ENCODE measurements at regions not wholly inside any gene's neighbourhood (a gene's known extent, or its start where the extent isn't known, plus 50 kb on each side); places are given as distances from the start of the nearest gene placed in this dataset.
"Not testable (repeated sequence)": the region's sequence is repeated elsewhere in the genome, so short reads cannot be mapped to it uniquely, and the experiment has no call there.

DNA sequence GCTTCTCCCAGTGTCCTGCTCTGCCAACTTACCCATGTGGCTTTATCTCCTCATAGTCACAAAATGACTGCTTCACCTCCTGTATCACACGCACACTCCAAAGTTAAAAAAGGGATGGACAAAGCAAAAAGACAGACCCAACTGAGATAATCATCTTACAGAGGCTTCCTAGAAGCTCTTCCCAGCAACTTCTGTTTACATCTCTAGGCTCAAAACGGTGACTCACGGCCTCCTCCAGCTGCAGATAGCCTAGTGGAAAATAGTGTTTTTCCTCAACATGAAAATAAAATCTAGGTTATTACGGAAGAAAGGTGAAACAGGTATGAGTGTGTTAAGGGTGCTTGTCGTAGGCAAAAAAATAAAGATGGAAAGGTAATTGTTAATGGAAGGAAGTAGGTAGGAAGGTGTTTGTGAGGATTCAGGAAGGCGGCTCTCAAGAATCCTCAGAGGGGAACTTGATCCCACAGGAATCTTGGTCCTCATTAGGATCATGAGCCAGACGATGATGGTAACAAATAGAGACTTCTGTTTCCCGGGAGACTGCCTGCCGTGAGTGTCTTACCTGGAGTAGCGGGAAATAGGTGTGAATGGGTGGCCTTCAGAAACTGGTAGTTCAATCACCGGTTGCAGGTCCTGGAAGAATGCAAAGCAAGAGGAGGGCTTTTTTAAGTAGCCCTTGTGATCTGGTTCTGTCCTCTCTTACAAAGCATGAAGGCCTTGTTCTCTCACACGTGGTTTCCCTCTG lies 487.5 kb upstream of the TMEM132C start:
- no peak for DNase-seq (ENCODE audit: low read depth in 1 of 2, low spot score in 1 of 2)

DNA sequence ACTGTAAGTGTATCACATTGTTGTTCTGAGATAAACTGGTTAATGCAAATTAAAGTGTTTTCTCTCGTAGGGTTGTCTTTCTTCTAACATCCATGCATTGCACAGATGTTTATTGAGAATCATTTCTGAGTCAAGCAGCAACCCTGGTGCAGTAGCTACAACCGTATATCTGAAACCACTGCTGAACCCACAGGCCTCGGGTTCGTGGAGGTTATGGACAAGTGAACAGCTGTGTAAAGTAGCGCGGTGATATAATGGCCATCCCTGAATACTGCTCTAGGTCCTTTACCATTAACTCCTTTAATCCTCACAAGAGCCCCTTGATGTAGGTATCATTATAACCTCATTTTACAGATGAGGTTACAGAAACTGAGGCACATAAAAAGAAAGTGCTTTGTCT lies 486.1 kb upstream of the TMEM132C start:
- DNase-seq (ENCODE audit: low read depth in 1 of 2, low spot score in 1 of 2), result no peak

DNA sequence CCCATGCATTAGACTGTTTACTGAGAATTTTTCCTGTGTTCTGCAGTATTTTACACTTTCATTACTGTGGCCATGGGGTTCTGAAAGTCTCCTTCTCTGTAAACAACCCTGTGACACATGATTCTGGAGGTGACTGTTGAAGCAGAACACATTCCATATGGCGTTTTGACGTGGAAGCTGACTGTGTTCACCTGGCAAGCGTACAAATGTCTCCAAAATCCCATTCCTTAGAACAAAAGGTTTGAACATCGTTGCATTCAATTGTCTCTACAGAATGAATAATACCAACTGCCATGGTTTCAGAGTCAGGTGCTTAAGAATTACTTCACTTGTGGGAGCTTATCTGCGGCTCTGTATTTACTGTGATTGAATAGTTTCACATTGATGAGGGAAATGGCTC lies 485.6 kb upstream of the TMEM132C start:
- no peak for DNase-seq (ENCODE audit: low read depth in 1 of 2, low spot score in 1 of 2)

DNA sequence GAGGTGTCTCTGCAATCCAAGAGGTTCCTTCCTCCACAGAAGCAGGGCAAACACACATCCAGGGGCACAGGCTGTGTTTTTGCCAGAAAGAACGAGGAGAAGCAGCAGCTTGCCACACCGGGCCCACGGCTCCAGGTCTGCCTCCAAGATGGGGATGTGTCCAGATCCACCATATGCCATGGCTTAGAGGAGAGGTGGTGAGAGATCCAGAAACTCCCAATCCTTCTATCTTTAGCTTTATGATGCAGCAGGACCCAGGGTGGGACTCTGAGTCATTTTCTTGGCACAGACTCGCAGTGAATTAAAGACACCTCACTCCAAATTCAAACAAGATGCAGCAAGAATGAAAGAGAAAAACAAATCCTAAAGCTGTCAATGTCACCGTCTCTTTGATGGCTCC lies 481.4 kb upstream of the TMEM132C start:
- DNase-seq (ENCODE audit: low read depth in 1 of 2, low spot score in 1 of 2), result no peak

DNA sequence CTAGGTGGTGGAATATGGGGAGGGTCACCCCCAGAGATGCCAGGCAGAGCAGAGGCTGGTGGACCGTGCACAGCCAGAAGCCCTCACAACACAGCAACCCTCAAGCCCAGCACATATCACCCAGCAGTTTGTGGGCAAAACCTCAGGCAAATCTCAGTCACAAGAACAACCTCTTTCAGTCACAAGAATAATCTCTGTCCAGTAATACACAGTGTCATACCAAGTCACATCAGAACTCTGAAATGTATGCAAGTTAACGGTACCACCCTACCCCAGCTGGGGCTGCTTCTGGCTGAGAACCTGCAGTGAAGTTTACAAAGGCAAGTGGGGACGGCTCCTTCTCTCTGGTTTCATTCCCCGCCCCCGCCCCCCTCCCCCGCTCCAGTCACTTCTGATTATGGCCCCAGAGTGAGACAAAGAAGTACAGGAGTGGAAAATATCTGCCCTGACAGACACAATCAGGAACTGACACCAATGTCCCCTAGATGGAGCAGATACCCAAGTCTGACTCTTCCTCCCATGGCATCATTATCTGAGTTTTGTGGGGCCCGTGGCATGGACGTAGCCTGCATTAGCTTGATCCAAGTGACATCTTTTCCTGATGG lies 480.9 kb upstream of the TMEM132C start:
- no peak for DNase-seq (ENCODE audit: low read depth in 1 of 2, low spot score in 1 of 2)

DNA sequence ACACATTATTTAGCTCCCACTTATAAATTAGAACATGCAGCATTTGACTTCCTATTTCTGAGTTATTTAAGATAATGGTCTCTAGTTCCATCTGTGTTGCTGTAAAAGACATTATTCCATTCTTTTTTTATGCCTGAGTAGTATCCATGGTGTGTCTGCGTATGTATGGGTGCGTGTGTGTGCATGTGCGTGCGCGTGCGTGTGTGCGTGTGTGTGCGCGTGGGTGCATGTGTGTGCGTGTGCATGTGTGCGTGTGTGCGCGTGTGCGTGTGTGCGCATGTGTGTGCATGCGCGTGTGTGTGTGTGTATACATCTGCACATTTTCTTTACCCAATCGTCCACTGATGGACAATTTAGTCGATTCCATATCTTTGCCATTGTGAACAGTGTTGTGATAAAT lies 479.4 kb upstream of the TMEM132C start:
- DNase-seq (ENCODE audit: low read depth in 1 of 2, low spot score in 1 of 2), result no peak

DNA sequence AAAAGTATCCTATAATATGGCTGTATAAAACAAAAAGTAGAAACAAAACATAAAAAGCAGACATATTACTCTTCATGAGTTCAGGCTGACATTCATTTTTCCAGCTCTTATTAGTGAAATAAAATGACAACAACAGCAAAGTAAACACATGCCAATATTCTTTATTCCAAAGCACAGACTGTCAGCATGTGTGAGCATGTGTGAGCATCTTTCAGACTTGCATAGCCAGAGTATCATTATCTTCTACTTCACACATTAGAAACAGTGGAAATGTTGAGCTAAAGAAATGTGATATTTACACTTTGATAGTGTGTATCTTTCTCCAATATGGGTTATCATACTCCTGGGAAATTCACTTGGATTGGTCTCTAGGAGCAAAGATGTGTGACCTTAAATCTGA lies 476.6 kb upstream of the TMEM132C start:
- no peak for DNase-seq (ENCODE audit: low read depth in 1 of 2, low spot score in 1 of 2)

DNA sequence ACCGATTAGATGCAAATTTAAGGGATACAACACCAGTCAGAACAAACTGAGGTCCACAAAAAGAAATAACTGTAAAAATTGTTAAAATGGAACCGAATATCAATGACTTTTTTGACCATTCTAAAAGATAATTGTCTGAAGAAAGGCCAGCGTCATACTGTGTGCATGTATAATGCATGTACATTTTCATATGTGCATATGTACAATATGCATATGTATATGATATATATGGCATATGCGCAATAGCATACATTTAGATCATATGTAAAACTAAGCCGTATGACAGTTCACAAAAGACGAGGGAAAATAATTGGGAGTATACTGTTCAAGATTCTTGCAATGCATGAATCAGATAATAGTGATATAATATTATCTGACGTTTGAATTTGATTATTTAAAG lies 475.8 kb upstream of the TMEM132C start:
- DNase-seq (ENCODE audit: low read depth in 1 of 2, low spot score in 1 of 2), result no peak

DNA sequence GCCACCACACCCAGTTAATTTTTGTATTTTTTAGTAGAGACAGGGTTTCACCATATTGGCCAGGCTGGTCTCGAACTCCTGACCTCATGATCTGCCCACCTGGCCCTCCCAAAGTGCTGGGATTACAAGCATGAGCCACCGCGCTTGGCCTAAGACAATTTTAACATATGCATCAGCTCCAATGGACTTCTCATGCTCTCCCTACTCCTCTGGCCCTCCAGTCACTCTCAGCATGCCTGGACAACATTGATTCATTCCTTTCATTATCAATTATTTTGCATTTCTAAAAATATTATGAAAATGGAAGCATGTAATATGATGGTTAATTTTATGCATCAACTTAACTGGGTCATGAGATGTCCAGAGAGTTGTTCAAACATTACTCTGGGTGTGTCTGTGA lies 469.1 kb upstream of the TMEM132C start:
- no peak for DNase-seq (ENCODE audit: low read depth in 1 of 2, low spot score in 1 of 2)

DNA sequence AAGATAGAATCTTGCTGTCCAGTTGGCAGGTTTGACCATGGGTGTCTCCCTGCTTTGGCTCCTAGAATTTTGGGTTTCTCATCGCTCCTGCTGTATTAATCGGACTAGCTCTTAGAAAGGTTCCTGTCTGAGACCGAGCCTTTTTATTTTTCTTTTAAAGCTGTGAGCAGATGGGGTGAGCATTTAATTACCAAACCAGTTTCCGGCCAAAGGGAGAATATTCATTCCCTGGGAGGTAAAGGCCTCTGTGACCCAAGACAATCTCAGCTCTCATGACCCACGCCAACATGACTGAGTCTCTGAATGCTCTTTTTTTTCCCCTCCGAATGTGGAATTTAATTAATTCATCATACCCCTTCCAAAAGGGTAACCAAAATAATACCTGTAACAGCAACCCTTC lies 464.7 kb upstream of the TMEM132C start:
- DNase-seq (ENCODE audit: low read depth in 1 of 2, low spot score in 1 of 2), result no peak

DNA sequence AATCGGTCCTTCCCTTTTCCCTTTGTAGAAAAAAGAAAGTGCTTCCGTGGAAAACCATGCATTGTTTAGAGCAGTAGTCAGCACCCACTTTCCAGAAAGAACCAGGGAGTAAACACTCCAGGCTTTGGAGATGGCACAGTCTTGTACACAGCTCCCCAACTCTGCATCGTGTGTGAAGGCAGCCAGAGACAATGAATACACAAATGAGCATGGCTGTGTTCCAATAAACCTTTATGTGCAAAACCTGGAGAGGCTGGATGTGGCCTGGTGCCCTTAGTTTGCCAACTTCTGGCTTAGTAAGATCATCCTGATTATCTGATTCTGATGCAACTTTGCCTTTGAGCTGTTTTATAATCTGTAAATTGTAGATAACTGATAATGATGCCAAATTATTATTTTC lies 463.4 kb upstream of the TMEM132C start:
- no peak for DNase-seq (ENCODE audit: low read depth in 1 of 2, low spot score in 1 of 2)

DNA sequence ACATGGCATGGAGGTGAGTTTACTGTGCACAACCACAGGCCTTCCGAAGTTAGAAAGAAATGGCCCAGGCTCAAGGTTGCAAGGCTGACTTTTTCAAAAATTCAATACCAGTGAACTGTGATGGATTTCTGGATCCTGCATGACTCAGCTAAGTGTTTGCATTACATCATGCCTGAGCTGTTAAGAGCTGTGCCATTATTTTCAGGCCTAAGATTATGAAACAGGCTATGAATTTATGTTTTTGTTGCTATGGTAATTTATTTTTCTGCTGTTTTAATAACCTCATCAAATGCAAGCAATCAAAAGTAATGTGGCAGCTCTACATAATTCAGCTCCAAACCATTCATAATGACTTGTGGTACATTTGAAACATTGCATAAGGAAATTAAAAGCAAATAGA lies 457.7 kb upstream of the TMEM132C start:
- DNase-seq (ENCODE audit: low read depth in 1 of 2, low spot score in 1 of 2), result no peak

DNA sequence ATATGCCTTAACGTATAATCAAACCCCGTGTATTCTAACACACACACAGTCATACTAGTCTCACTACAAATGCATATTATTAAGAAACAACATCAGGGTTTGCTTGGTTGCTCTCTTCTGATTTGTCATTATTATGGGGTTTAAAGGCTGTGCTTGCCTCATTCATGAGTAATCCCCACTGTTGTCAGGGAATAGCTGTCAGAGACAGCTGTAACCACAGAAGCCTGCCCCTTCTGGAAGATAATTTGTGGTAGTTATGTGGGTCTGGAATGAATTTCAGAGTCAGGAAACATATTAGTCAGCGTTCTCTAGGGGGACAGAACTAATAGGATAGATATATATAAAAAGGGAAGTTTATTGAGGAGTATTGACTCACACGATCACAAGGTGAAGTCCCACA lies 456.9 kb upstream of the TMEM132C start:
- no peak for DNase-seq (ENCODE audit: low read depth in 1 of 2, low spot score in 1 of 2)

DNA sequence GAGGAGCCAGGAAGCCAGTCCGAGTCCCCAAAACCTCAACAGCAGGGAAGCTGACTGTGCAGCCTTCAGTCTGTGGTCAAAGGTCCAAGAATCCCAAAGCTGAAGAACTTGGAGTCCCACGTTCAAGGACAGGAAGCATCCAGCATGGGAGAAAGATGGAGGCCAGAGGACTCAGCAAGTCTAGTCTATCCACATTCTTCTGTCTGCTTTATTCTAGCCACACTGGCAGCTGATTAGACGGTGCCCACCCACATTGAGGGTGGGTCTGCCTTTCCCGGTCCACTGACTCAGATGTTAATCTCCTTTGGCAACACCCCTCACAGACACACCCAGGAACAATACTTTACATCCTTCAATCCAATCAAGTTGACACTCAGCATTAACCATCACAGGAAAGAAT lies 456.5 kb upstream of the TMEM132C start:
- not testable (repeated sequence) for DNase-seq (ENCODE audit: low read depth in 1 of 2, low spot score in 1 of 2)

DNA sequence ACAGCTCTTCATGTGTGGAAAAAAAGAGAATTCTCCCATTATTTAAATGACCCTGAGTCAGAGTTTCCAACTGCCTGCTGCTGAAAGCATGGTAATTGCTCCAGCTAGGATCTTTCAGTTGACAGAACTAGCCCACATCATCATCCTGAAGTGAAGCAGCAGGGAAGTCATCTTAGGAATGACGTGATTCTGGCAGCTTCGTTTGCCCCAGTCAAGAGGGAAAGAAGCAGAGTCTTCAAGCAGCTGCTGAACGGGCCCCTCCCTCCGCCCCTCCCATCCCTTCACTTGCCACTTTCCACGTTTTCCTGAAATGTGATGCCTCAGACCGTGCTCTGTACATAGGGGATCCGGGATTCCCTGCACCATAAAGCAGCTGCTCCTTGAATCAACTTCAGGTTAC lies 455.0 kb upstream of the TMEM132C start:
- DNase-seq (ENCODE audit: low read depth in 1 of 2, low spot score in 1 of 2), result no peak

DNA sequence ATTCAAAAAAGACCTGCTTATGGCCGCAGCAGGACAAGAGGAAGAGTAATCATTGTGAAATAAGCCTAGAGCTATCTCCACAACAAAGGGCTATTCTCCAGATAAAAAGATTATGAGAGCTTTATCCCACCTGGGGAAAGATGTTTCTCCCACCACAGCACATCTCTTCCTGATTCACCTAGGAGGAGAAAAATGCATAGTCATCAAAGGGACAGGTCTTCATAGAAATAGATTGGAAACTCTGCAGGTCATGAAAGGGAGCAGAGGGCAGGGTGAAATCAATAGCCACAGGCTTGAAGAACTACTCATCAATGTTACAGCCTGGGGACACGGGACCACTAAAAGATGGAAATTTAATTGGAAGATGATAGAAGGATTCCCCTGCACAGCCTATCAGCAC lies 453.8 kb upstream of the TMEM132C start:
- DNase-seq (ENCODE audit: low read depth in 1 of 2, low spot score in 1 of 2), result no peak

DNA sequence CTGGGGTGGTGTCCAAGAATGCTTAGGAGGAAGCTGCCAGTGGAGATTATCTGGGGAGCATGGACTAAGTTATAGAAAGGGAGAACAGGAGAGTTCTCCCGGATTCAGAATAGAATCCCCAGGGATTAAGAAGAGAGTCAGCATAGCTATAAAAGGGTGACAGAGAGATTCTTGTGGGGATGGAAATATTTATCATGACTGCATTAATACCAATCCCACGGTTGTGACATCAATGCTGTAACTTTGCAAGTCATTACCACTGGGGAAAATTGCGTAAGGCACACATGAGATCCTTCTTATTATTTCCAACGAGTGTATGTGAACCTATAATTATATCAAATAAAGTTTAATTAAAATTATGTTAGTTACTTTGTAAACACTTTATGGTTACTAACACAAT lies 447.9 kb upstream of the TMEM132C start:
- DNase-seq (ENCODE audit: low read depth in 1 of 2, low spot score in 1 of 2), result no peak

DNA sequence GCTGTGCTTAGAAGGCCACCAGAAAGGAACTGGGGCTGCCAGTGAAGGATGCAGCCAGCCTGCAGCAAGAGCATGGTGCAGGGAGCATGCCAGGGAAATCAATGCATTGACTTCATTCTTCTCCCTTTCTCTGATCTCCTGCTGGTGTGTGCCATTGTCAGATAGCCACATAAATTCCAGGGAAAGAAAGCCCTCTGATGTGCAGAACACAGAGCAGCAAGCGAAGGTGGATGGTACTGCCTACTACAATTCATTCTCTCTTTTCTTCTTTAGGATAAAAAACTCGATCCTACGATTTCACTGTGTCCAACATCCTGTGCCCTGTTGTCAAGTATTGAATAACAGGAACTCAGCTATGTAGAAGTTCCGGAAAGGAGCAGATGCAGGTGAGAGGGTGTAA lies 446.7 kb upstream of the TMEM132C start:
- no peak for DNase-seq (ENCODE audit: low read depth in 1 of 2, low spot score in 1 of 2)

DNA sequence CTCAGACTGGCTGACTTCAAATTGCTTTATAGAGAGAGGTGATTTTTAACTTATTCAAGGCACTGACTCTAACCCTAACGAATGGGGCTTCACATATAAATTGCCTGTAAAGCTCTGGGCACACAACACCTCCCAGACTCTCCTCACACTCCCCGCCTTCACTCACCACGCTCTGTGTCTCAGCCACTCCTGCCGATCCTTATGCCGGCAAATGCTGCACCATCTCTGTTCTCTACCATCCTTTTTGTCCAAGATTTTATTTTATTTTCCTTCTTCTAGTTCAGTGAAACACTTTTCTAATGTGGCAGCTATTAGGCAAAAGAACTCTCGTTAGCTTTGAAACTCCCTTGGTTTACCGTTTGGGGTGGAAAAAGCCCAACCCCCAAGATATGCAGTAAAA lies 446.1 kb upstream of the TMEM132C start:
- no peak for DNase-seq (ENCODE audit: low read depth in 1 of 2, low spot score in 1 of 2)

DNA sequence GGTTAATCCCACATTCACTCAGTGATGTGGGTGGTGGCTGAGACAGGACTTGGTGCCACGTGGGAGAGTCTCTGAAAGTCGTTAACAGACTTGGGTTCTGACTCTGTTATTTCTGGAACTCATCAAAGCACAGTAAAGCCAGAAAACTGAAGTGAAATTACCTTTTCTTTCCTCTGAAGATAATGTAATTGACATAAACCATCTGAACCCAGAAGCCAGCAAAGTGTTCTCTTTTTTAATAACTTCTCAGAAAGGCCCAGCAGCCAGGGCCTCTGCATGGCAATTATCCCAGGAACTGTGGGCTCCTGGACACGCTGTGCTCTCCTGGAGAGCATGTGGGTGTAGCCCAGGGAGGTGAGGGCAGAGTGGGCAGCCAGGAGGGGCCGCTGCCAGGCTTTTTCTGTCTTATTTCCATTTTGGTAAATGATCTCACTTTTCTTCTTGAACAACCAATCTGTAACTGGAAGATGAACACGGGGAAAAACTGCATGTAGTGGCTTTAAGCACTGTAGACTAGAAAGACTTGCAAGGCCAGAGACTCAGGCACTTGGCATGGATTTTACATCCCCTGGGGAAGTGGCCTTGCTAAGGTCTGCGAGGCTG lies 444.1 kb upstream of the TMEM132C start:
- DNase-seq (ENCODE audit: low read depth in 1 of 2, low spot score in 1 of 2), result no peak

DNA sequence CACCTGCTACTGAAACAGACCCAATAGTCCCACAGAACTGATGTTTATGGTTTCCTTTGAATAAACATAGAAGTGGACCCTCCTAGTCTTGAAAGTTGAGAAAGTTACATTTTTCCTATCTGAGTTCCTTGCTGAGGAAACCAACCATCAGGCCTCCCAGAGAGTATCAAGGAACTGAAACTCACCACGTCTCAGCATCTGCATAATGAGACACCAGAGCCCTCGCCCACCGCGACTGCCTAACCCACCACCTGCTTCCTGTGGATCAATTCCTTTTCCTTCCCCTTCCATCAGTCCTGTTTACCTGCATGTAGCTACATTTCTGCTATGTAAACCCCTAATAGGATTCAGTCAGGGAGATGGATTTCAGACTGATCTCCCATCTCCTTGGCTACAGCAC lies 443.2 kb upstream of the TMEM132C start:
- DNase-seq (ENCODE audit: low read depth in 1 of 2, low spot score in 1 of 2), result no peak

DNA sequence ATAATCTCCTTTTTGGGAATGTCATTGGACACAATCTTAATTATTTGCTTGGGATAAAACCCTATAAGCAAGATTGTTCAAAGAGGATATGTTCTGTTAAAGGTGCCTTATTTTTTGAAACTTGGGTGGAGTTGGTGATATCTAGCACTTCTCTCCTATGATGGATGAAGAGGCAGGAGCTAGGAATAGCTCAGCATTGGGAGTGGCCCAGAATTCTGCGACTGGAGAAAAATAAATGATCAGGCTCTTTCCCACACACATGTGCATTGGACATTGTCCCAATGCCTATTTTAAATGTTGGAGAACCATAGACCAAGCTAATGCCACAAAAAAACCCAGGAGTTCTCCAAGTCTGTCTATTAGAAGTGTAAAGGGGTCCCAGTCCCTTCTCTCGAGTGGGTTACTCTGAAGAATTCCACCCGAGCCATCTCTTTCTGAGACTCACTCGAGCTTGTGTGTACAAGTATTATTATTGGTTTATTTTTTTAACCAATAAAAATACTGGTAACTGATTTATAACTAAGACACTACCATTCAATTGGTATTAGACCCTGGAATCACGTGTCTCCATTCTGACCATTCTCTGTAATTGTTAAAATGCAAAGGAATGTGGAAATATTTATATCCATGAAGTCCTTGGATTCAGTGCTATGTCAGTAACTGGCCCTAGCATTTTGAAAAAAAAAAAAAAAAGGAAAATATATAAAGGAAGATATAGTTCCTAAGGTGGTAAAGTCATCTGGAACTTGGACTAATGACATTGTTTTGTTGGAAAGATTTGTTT lies 437.5 kb upstream of the TMEM132C start:
- no peak for DNase-seq (ENCODE audit: low read depth in 1 of 2, low spot score in 1 of 2)
